DND-41 (cell line): ENCODE measurements at regions not wholly inside any gene's neighbourhood (a gene's known extent, or its start where the extent isn't known, plus 50 kb on each side); places are given as distances from the start of the nearest gene placed in this dataset.
"Not testable (repeated sequence)": the region's sequence is repeated elsewhere in the genome, so short reads cannot be mapped to it uniquely, and the experiment has no call there.

Experiments used
- ATAC-seq: fragments of 200-7000 bp; cut with Tn5 transposase; 3 replicates; pipeline ENCODE4 v1.9.1; 2021; ENCODE audit warnings: low read depth; ENCODE audit not compliant: insufficient read depth
- DNase-seq: peaks from one replicate; pipeline ENCODE4 v3.0.0-alpha.2; 2020
- H2AFZ ChIP-seq: 2 replicates; pipeline ENCODE4 v1.6.0; 2012; ENCODE audit warnings: low read depth, low read length
- H3K27ac ChIP-seq: 2 replicates; pipeline ENCODE4 v1.5.1; 2012; ENCODE audit warnings: low read length, inconsistent platforms
- H3K27me3 ChIP-seq: fragments of 200-600 bp; sonication (generic); 2 replicates; pipeline ENCODE4 v1.6.0; 2012; ENCODE audit warnings: low read length, mild to moderate bottlenecking, inconsistent platforms; ENCODE audit not compliant: insufficient read depth, poor library complexity
- H3K36me3 ChIP-seq: 2 replicates; pipeline ENCODE4 v1.5.1; 2012; ENCODE audit warnings: low read length, inconsistent platforms; ENCODE audit not compliant: insufficient read depth
- H3K4me1 ChIP-seq: 2 replicates; pipeline ENCODE4 v1.5.1; 2012; ENCODE audit warnings: mild to moderate bottlenecking, low read length; ENCODE audit not compliant: insufficient read depth
- H3K4me2 ChIP-seq: 2 replicates; pipeline ENCODE4 v1.6.0; 2012; ENCODE audit warnings: mild to moderate bottlenecking, moderate library complexity, low read length, inconsistent platforms; ENCODE audit not compliant: insufficient read depth
- H3K4me3 ChIP-seq, 2 experiments: fragments of 200-600 bp in 1 of 2; shearing (Covaris generic) in 1 of 2; 2 replicates each; pipeline ENCODE4 v1.5.1; 2012 to 2016; ENCODE audit warnings: inconsistent platforms in 2 of 2, low read length in 2 of 2, mild to moderate bottlenecking in 2 of 2, low read depth in 1 of 2, moderate library complexity in 1 of 2
- H3K79me2 ChIP-seq: 2 replicates; pipeline ENCODE4 v1.6.0; 2012; ENCODE audit warnings: low read length, inconsistent platforms; ENCODE audit not compliant: insufficient read depth
- H3K9ac ChIP-seq: 2 replicates; pipeline ENCODE4 v1.6.0; 2012; ENCODE audit warnings: low read depth, mild to moderate bottlenecking, inconsistent platforms, low read length, moderate library complexity
- H3K9me3 ChIP-seq: 2 replicates; pipeline ENCODE4 v1.5.1; 2012; ENCODE audit warnings: low read length, moderate library complexity, mild to moderate bottlenecking, inconsistent platforms; ENCODE audit not compliant: insufficient read depth, severe bottlenecking
- H4K20me1 ChIP-seq: 2 replicates; pipeline ENCODE4 v1.6.0; 2012; ENCODE audit warnings: low read length; ENCODE audit not compliant: insufficient read depth
- CTCF ChIP-seq: IDR thresholded peaks from 2 replicates; pipeline ENCODE4 v1.5.1; 2012; ENCODE audit warnings: borderline replicate concordance, low read length, moderate library complexity, mild to moderate bottlenecking; ENCODE audit not compliant: poor library complexity, severe bottlenecking; ENCODE audit errors: extremely low read depth
- EZH2 ChIP-seq: IDR thresholded peaks from 3 replicates; pipeline ENCODE4 v1.6.1; 2012; ENCODE audit warnings: borderline replicate concordance, low read depth, mild to moderate bottlenecking, moderate library complexity, low read length, inconsistent platforms; ENCODE audit not compliant: severe bottlenecking

GRCh38 chrX:97907791-97908190, 1024.1 kb downstream of the RPA4 start:
- H3K27me3 ChIP-seq: no peaks in the 10 kb centered on the region
- no peak overlapping the region for H3K4me2 ChIP-seq
- no peak for TF ChIP-seq CTCF
- TF ChIP-seq EZH2: no peak
- no peaks in the 10 kb centered on the region for H3K36me3 ChIP-seq
- no peak overlapping the region for H3K9ac ChIP-seq
- no peak overlapping the region for H2AFZ ChIP-seq
- no peak overlapping the region for H3K4me3 ChIP-seq
- ATAC-seq: no peak
- no peaks in the 10 kb centered on the region for H3K4me1 ChIP-seq
- H3K79me2 ChIP-seq: no peaks in the 10 kb centered on the region
- no peaks in the 10 kb centered on the region for H4K20me1 ChIP-seq
- no peak for DNase-seq
- no peaks in the 10 kb centered on the region for H3K9me3 ChIP-seq
- no peak overlapping the region for H3K27ac ChIP-seq

- H3K27ac ChIP-seq: no peak overlapping the region
- TF ChIP-seq EZH2 (no peak), CTCF (no peak)
- ATAC-seq: no peak
Measured at GRCh38 chrX:97909245-97909644, 1025.5 kb downstream of the RPA4 start.

DNA sequence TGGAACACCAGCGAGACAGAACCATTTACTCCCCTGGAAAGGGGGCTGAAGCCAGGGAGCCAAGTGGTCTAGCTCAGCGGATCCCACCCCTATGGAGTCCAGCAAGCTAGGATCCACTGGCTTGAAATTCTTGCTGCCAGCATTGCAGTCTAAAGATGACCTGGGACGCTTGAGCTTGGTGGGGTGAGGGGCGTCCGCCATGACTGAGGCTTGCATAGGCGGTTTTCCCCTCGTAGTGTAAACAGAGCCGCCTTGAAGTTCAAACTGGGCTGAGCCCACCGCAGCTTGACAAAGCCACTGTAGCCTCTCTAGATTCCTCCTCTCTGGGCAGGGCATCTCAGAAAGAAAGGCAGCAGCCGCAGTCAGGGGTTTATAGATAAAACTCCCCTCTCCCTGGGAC, 1031.7 kb downstream of the RPA4 start:
- not testable (repeated sequence) for H3K79me2 ChIP-seq, H4K20me1 ChIP-seq, H3K27me3 ChIP-seq, ATAC-seq, H2AFZ ChIP-seq, H3K9me3 ChIP-seq, DNase-seq, H3K4me3 ChIP-seq, H3K9ac ChIP-seq, H3K4me2 ChIP-seq, H3K27ac ChIP-seq, H3K36me3 ChIP-seq, H3K4me1 ChIP-seq

More at GRCh38 chrX:97909245-97909644, 1025.5 kb downstream of the RPA4 start:
- Histone ChIP-seq H3K4me2 (no peak overlapping the region), H4K20me1 (no peaks in the 10 kb centered on the region), H3K79me2 (no peaks in the 10 kb centered on the region), H2AFZ (no peak overlapping the region), H3K9me3 (no peaks in the 10 kb centered on the region), H3K4me3 (no peak overlapping the region), H3K27me3 (no peaks in the 10 kb centered on the region), H3K9ac (no peak overlapping the region), H3K36me3 (no peaks in the 10 kb centered on the region), H3K4me1 (no peaks in the 10 kb centered on the region)
- DNase-seq: no peak

DNA sequence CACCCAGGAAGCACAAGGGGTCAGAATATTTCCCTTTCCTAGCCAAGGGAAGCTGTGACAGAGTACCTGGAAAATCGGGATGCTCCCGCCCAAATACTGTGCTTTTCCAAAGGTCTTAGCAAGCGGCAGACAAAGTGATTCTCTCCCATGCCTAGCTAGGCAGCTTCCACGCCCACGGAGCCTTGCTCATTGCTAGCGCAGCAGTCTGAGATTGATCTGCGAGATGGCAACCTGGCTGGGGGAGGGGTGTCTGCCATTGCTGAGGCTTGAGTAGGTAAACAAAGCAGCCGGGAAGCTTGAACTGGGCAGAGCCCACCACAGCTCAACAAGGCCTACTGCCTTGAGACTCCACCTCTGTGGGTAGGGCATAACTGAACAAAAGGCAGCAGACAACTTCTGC, 1037.5 kb downstream of the RPA4 start:
- not testable (repeated sequence) for H3K9me3 ChIP-seq, H3K4me2 ChIP-seq, DNase-seq, H2AFZ ChIP-seq, H3K4me1 ChIP-seq, H3K27me3 ChIP-seq, H3K4me3 ChIP-seq, H3K36me3 ChIP-seq, H3K79me2 ChIP-seq, H3K9ac ChIP-seq, H4K20me1 ChIP-seq, ATAC-seq, H3K27ac ChIP-seq

GRCh38 chrX:97931586-97931985, 1047.9 kb downstream of the RPA4 start:
- Histone ChIP-seq H3K4me2 (no peak overlapping the region), H2AFZ (no peak overlapping the region), H3K9me3 (no peaks in the 10 kb centered on the region), H3K79me2 (no peaks in the 10 kb centered on the region), H3K27ac (no peak overlapping the region), H3K9ac (no peak overlapping the region), H3K4me3 (no peak overlapping the region), H3K4me1 (no peaks in the 10 kb centered on the region), H4K20me1 (no peaks in the 10 kb centered on the region), H3K36me3 (no peaks in the 10 kb centered on the region), H3K27me3 (no peaks in the 10 kb centered on the region)
- TF ChIP-seq EZH2 (no peak), CTCF (no peak)
- no peak for ATAC-seq
- no peak for DNase-seq
